SH-SY5Y (cell line): ENCODE measurements at regions not wholly inside any gene's neighbourhood (a gene's known extent, or its start where the extent isn't known, plus 50 kb on each side); places are given as distances from the start of the nearest gene placed in this dataset.

Source experiments
- GATA2 ChIP-seq: IDR thresholded peaks from 2 replicates; pipeline ENCODE4 v1.6.1; 2011; ENCODE audit warnings: mild to moderate bottlenecking, low read depth, low read length
- GATA3 ChIP-seq: IDR thresholded peaks from 2 replicates; pipeline ENCODE4 v1.6.1; 2011; ENCODE audit warnings: low read depth, mild to moderate bottlenecking, low read length, moderate library complexity

GRCh38 chr12:13371797-13372196 is 175.3 kb downstream of the EMP1 start:
- no peak for TF ChIP-seq GATA2
- TF ChIP-seq GATA3: no peak
